GM12878 (cell line): ENCODE measurements at regions not wholly inside any gene's neighbourhood (a gene's known extent, or its start where the extent isn't known, plus 50 kb on each side); places are given as distances from the start of the nearest gene placed in this dataset.

Experiments used
- ATAC-seq: fragments of 200-7000 bp; cut with Tn5 transposase; 3 replicates; pipeline ENCODE4 v1.9.1; 2020; ENCODE audit warnings: mild to moderate bottlenecking, moderate library complexity
- BruUV-seq: library from RNA; stranded (reverse); fragments of 400-500 nt; replicated peaks from 2 replicates; lab custom pipeline; 2021; lab: Mats Ljungman, UMichigan
- CTCF ChIA-PET: fragments of 300-600 bp; sonication (Branson Sonifier 250); formaldehyde crosslinking; extraction: SDS; loops from one replicate; lab custom pipeline; 2021; ENCODE audit warnings: inconsistent platforms; lab: Yijun Ruan, JAX
- POLR2A ChIA-PET: fragments of 350-600 bp; formaldehyde crosslinking; extraction: SDS; loops from one replicate; lab custom pipeline; 2021; ENCODE audit warnings: inconsistent platforms; lab: Charles Lee
- RAD21 ChIA-PET: fragments of 300-600 bp; sonication (Branson Sonifier 250); formaldehyde crosslinking; loops from one replicate; lab custom pipeline; 2023; ENCODE audit warnings: antibody characterized with exemption; ENCODE audit not compliant: unreplicated experiment; lab: Charles Lee
- SMC1A ChIA-PET: fragments of 300-600 bp; sonication (Branson Sonifier 250); formaldehyde crosslinking; loops from one replicate; lab custom pipeline; 2023; ENCODE audit not compliant: unreplicated experiment, uncharacterized antibody; lab: Charles Lee
- DNase-seq: peaks from one replicate; pipeline ENCODE4 v3.0.0-alpha.2; 2011; ENCODE audit warnings: low read depth, low spot score
- FAIRE-seq: peaks from 3 replicates; lab custom pipeline; 2011; peaks lifted over from hg19 to GRCh38; lab: Jason Lieb, UNC
- H2AFZ ChIP-seq: 2 replicates; pipeline ENCODE4 v1.6.0; 2011; ENCODE audit warnings: low read depth, low read length, control low read depth; ENCODE audit not compliant: control insufficient read depth
- H3K27ac ChIP-seq: 2 replicates; pipeline ENCODE4 v1.5.1; 2011; ENCODE audit warnings: control low read depth; ENCODE audit not compliant: control insufficient read depth, insufficient read depth
- H3K27me3 ChIP-seq, 2 experiments: replicated peaks in 1 of 2; 2 replicates each; pipeline versions ENCODE4 v1.6.0 to v1.6.1; 2011; ENCODE audit warnings: low read length in 1 of 2; ENCODE audit not compliant: control insufficient read depth in 2 of 2, insufficient read depth in 2 of 2
- H3K36me3 ChIP-seq, 2 experiments: 2 replicates each; pipeline ENCODE4 v1.5.1; 2011; ENCODE audit warnings: low read length in 1 of 2; ENCODE audit not compliant: control insufficient read depth in 2 of 2, insufficient read depth in 2 of 2
- H3K4me1 ChIP-seq: 2 replicates; pipeline ENCODE4 v1.6.1; 2011; ENCODE audit warnings: mild to moderate bottlenecking, low read length, moderate library complexity, mixed read lengths; ENCODE audit not compliant: control insufficient read depth, insufficient read depth
- H3K4me2 ChIP-seq: 2 replicates; pipeline ENCODE4 v1.6.0; 2011; ENCODE audit warnings: control low read depth; ENCODE audit not compliant: control insufficient read depth, insufficient read depth
- H3K4me3 ChIP-seq: fragments of 200-600 bp; sonication (generic); 2 replicates; pipeline ENCODE4 v1.5.1; 2016
- H3K79me2 ChIP-seq: 2 replicates; pipeline ENCODE4 v1.6.0; 2011; ENCODE audit warnings: low read length; ENCODE audit not compliant: control insufficient read depth, insufficient read depth
- H3K9ac ChIP-seq: 2 replicates; pipeline ENCODE4 v1.8.0; 2011; ENCODE audit warnings: low read length, control low read depth, mixed read lengths; ENCODE audit not compliant: control insufficient read depth, insufficient read depth
- H3K9me3 ChIP-seq: replicated peaks from 3 replicates; pipeline ENCODE4 v1.5.1; 2011; ENCODE audit warnings: mild to moderate bottlenecking, low read length; ENCODE audit not compliant: control insufficient read depth, insufficient read depth
- H4K20me1 ChIP-seq: 2 replicates; pipeline ENCODE4 v1.6.0; 2011; ENCODE audit not compliant: control insufficient read depth, insufficient read depth
- ASH2L ChIP-seq: fragments of 300-600, 200-600 bp; sonication (generic); IDR thresholded peaks from 2 replicates; pipeline ENCODE4 v1.6.1; 2017; ENCODE audit warnings: low read depth, mild to moderate bottlenecking, borderline replicate concordance
- BMI1 ChIP-seq: fragments of 450-650 bp; IDR thresholded peaks from 2 replicates; pipeline ENCODE4 v1.6.1; 2016; ENCODE audit warnings: mild to moderate bottlenecking, moderate library complexity, borderline replicate concordance
- CBX5 ChIP-seq: sonication (generic); IDR thresholded peaks from 2 replicates; pipeline ENCODE4 v1.6.1; 2016; ENCODE audit warnings: low read depth, moderate library complexity, mild to moderate bottlenecking, inconsistent platforms
- ESRRA ChIP-seq: IDR thresholded peaks from 2 replicates; pipeline ENCODE4 v1.6.1; 2012; ENCODE audit warnings: mild to moderate bottlenecking, low read length, improper control_type of control experiment
- ETV6 ChIP-seq, 2 experiments: fragments of 450-650 bp in 1 of 2; IDR thresholded peaks in 1 of 2; conservative IDR thresholded peaks in 1 of 2; 2 replicates each; pipeline ENCODE4 v1.6.1; 2014; ENCODE audit warnings: antibody characterized with exemption in 1 of 2, borderline replicate concordance in 1 of 2, low read depth in 1 of 2, mild to moderate bottlenecking in 1 of 2, moderate library complexity in 1 of 2
- HDAC2 ChIP-seq: fragments of 200-600 bp; sonication (generic); IDR thresholded peaks from 2 replicates; pipeline ENCODE4 v1.6.1; 2017
- JUNB ChIP-seq: IDR thresholded peaks from 2 replicates; pipeline ENCODE4 v1.6.1; 2016; ENCODE audit warnings: antibody characterized with exemption, mild to moderate bottlenecking
- MTA3 ChIP-seq: IDR thresholded peaks from 2 replicates; pipeline ENCODE4 v1.6.1; 2012; ENCODE audit warnings: low read length, inconsistent platforms, borderline replicate concordance
- PAX8 ChIP-seq: fragments of 450-650 bp; IDR thresholded peaks from 2 replicates; pipeline ENCODE4 v1.6.1; 2017; ENCODE audit warnings: mild to moderate bottlenecking, moderate library complexity
- POLR2AphosphoS2 ChIP-seq: IDR thresholded peaks from 2 replicates; pipeline ENCODE4 v1.6.1; 2011; ENCODE audit warnings: low read depth, mild to moderate bottlenecking, low read length, improper control_type of control experiment, moderate library complexity
- SIN3A ChIP-seq: IDR thresholded peaks from 2 replicates; pipeline ENCODE4 v1.6.1; 2012; ENCODE audit warnings: low read depth, low read length, improper control_type of control experiment
- SMC3 ChIP-seq: IDR thresholded peaks from 2 replicates; pipeline ENCODE4 v1.6.1; 2011; ENCODE audit warnings: low read length, improper control_type of control experiment, borderline replicate concordance
- SPI1 ChIP-seq: IDR thresholded peaks from 2 replicates; pipeline ENCODE4 v1.6.1; 2011; ENCODE audit warnings: low read depth, mild to moderate bottlenecking, low read length, moderate library complexity, borderline replicate concordance; ENCODE audit not compliant: insufficient read depth
- SREBF2 ChIP-seq: IDR thresholded peaks from 2 replicates; pipeline ENCODE4 v1.6.1; 2012; ENCODE audit warnings: mild to moderate bottlenecking, low read length
- WGBS: methylation state at CpG from one replicate; pipeline ENCODE4 v1.1.6; 2016; ENCODE audit warnings: low lambda C conversion rate; ENCODE audit not compliant: insufficient replicate concordance, insufficient coverage; ENCODE audit errors: missing lambda C conversion rate; 5-methylcytosine and 5-hydroxymethylcytosine counted together
- in situ Hi-C: fragments of 300-500 bp; cut with MboI; formaldehyde crosslinking; loops from 9 replicates; pipeline ENCODE4 v1.14.3; 2018; ENCODE audit warnings: mixed read lengths
- intact Hi-C: fragments of 100-400 bp; cut with micrococcal nuclease; formaldehyde crosslinking; loops from one replicate; pipeline ENCODE4 v1.14.2; 2022; ENCODE audit not compliant: unreplicated experiment
- TF ChIP-seq, protein P1 (sequence below): IDR thresholded peaks from 2 replicates; pipeline ENCODE4 v1.6.1; 2011; ENCODE audit warnings: low read depth, mild to moderate bottlenecking, low read length, moderate library complexity, borderline replicate concordance; ENCODE audit errors: extremely low read depth

DNA sequence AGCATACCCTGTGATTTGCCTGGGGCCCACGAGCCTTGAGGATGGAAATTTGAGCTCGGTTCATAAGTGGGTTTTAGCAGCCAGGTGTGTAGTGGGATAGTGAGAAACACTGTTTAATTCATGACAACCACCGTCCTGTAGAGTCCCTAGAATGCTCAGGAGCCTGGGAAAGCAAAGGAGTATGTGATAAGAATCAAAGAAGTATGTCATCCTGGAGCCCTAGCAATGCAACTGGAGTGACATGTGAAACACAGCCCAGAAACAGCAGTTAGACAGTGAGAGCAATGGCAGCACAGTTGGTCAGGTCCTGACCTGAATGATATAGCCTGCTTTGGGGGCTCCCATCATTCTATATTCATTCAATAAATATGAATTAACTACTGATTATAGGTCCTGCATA is 161.2 kb upstream of the ECI2 start:
- ATAC-seq, result no peak
- H4K20me1 ChIP-seq, result no peaks in the 10 kb centered on the region

DNA sequence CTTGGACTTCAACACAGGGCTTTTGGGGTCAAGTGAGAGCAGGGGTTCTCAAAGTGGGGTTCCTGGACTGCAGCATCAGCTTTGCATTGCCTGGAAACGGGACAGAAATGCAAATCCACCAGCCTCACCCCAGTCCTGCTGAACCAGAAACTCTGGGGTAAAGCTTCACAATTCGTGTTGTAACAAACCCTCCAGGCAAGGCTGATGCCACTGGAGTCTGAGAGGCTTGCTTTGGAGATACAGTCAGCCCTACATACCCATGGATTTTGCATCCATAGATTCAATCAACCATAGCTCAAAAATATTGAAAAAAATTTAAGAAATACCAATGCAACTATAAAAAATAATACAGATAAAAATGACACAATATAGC is 160.4 kb upstream of the ECI2 start:
- no peaks in the 10 kb centered on the region for H3K4me1 ChIP-seq
- RAD21 ChIA-PET, result no interaction called here
- DNase-seq, result no peak
- H3K36me3 ChIP-seq, result no peaks in the 10 kb centered on the region
- 3% methylated on average over 2 of the region's 2 CpGs for WGBS
- CTCF ChIA-PET, result no interaction called here
- intact Hi-C loops, result no loop called here
- TF ChIP-seq JUNB, result no peak
- no peak for TF ChIP-seq SMC3
- TF ChIP-seq ESRRA, result no peak
- TF ChIP-seq SREBF2, result no peak
- TF ChIP-seq, all 136 proteins: peak for 0
- Histone ChIP-seq H3K27me3 (peaks cover 0 to 3% of the 10 kb centered on the region in 2 experiments; a peak in 1 of 4 replicates), H3K27ac (no peak overlapping the region), H3K9ac (no peak overlapping the region), H3K79me2 (no peaks in the 10 kb centered on the region), H2AFZ (no peak overlapping the region), H3K4me3 (no peak overlapping the region), H3K9me3 (no peaks in the 10 kb centered on the region; the same call in 2 of the 3 replicates), H3K4me2 (no peak overlapping the region), H4K20me1 (no peaks in the 10 kb centered on the region)
- FAIRE-seq, result no peak
- in situ Hi-C loops, result no loop called here
- ChIA-PET SMC1A (interaction anchor here (1.1 kb wide), 2 partner anchors 9 to 14 kb away, joined by 3 read pairs; no protein-coding TSS in a partner anchor), POLR2A (no interaction called here)
- ATAC-seq, result no peak
- BruUV-seq, result no TSS peak

More for the DNA sequence above, 161.2 kb upstream of the ECI2 start:
- RAD21 ChIA-PET, result no interaction called here
- TF ChIP-seq BMI1, result no peak
- TF ChIP-seq HDAC2, result no peak
- TF ChIP-seq PAX8, result no peak
- no peak for TF ChIP-seq SPI1
- TF ChIP-seq POLR2AphosphoS2, result no peak
- TF ChIP-seq CBX5, result no peak
- no peak for TF ChIP-seq ETV6 (conservative IDR thresholded peaks at IDR 0.05 in 1 of 2, IDR thresholded peaks at IDR 0.05 in 1 of 2; ENCODE audit: borderline replicate concordance in 1 of 2, low read depth in 1 of 2)
- TF ChIP-seq, protein P1, sequence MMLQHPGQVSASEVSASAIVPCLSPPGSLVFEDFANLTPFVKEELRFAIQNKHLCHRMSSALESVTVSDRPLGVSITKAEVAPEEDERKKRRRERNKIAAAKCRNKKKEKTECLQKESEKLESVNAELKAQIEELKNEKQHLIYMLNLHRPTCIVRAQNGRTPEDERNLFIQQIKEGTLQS, result no peak
- no peak for TF ChIP-seq MTA3
- no peak for TF ChIP-seq ASH2L
- TF ChIP-seq SIN3A, result no peak
- TF ChIP-seq, all 136 proteins: peak for 0
- H3K27me3 ChIP-seq, result peaks cover 0 to 2% of the 10 kb centered on the region in 2 experiments; a peak in 1 of 4 replicates
- H3K4me1 ChIP-seq, result no peaks in the 10 kb centered on the region
- ChIA-PET CTCF (no interaction called here), SMC1A (interaction anchor here (1.1 kb wide), 1 partner anchor 15 kb away, joined by 3 read pairs; no protein-coding TSS in a partner anchor), POLR2A (no interaction called here)
- in situ Hi-C loops (no loop called here), intact Hi-C loops (no loop called here)
- no peak overlapping the region for H3K4me2 ChIP-seq
- H3K79me2 ChIP-seq, result no peaks in the 10 kb centered on the region
- BruUV-seq, result no TSS peak
- H3K9ac ChIP-seq, result no peak overlapping the region
- no peak overlapping the region for H2AFZ ChIP-seq
- FAIRE-seq, result no peak
- WGBS, result 0% methylated on average over 3 of the region's 3 CpGs
- H3K36me3 ChIP-seq, result no peaks in the 10 kb centered on the region
- no peak overlapping the region for H3K27ac ChIP-seq
- H3K4me3 ChIP-seq, result no peak overlapping the region
- H3K9me3 ChIP-seq, result no peaks in the 10 kb centered on the region; the same call in 2 of the 3 replicates
- no peak for DNase-seq
